ENCODE measurements at regions not wholly inside any gene's neighbourhood (a gene's known extent, or its start where the extent isn't known, plus 50 kb on each side); places are given as distances from the start of the nearest gene placed in this dataset.

DNA sequence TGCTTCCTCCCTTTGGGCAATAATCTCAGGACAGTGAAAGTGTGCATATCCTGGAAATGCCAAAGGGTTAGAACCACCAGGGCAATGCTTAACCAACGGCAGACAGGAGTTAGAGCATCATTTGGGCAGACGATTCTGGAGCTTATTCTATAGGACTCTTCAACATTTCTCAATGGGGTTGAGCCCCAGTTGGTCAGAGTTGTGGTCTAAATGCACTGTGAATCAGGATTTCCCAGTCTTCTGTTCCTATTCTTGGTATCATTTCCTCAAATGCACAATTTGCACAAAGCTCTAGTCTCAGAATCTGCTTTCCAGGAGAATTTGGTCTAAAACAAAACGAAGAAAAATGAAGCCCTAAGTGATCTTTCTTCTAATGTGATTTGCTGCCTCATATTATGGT lies 389.6 kb upstream of the JAG1 start:
- no peak overlapping the region for H3K27ac ChIP-seq (ENCODE audit: low read depth, low read length)
- no peak overlapping the region for H2BK15ac ChIP-seq (ENCODE audit: low read length)
- H2BK5ac ChIP-seq (ENCODE audit: low read depth, low read length), result no peak overlapping the region
- DNase-seq (ENCODE audit: low read depth in 1 of 2, low spot score in 2 of 2) (no peak), FAIRE-seq (no peak)
- no peak overlapping the region for H3K56ac ChIP-seq (replicated peaks; ENCODE audit: insufficient read length, low read depth, low read length)
- no peak overlapping the region for H2BK120ac ChIP-seq (replicated peaks; ENCODE audit: low read depth, low read length)
- ChIA-PET POLR2A (ENCODE audit: partially characterized antibody) (interaction anchor here (0.6 kb wide), 1 partner anchor 1038 kb away, joined by 3 read pairs; no protein-coding TSS in a partner anchor), CTCF (ENCODE audit: partially characterized antibody) (no interaction called here)
- H3K4me2 ChIP-seq (ENCODE audit: insufficient read depth in 1 of 2, low read depth in 2 of 2, low read length in 2 of 2), result no peak overlapping the region
- H3K18ac ChIP-seq (ENCODE audit: extremely low read depth, low read length), result no peak overlapping the region
- no peaks in the 10 kb centered on the region for H3K4me1 ChIP-seq (replicated peaks in 1 of 4; ENCODE audit: control insufficient read depth in 3 of 4, insufficient read depth in 4 of 4, low read length in 3 of 4)
- no peak overlapping the region for H4K91ac ChIP-seq (replicated peaks; ENCODE audit: insufficient read length, low read length)
- no peaks in the 10 kb centered on the region for H3K27me3 ChIP-seq (replicated peaks in 1 of 4; ENCODE audit: control insufficient read depth in 3 of 4, extremely low read depth in 1 of 4, insufficient read depth in 3 of 4, low read length in 3 of 4)
- H3K79me1 ChIP-seq (ENCODE audit: low read depth, low read length), result no peaks in the 10 kb centered on the region
- no peak overlapping the region for H3K14ac ChIP-seq (ENCODE audit: insufficient read length)
- no peak overlapping the region for H3K9ac ChIP-seq (replicated peaks in 1 of 4; ENCODE audit: extremely low read depth in 1 of 4, low read depth in 3 of 4, low read length in 3 of 4)
- no peak overlapping the region for H2AK5ac ChIP-seq (ENCODE audit: low read depth, low read length)
- no peaks in the 10 kb centered on the region for H3K36me3 ChIP-seq (ENCODE audit: control insufficient read depth in 2 of 4, insufficient read depth in 4 of 4, low read length in 3 of 4)
- H3K9me3 ChIP-seq (ENCODE audit: insufficient read depth in 2 of 2, low read depth in 1 of 2, low read length in 1 of 2), result no peaks in the 10 kb centered on the region
- 98% methylated on average over 3 of the region's 3 CpGs; no CpG with 5 or more reads in 1 of the 2 experiments for WGBS, 2 experiments (ENCODE audit: extremely low coverage in 1 of 2, insufficient coverage in 1 of 2, insufficient read length in 1 of 2, insufficient replicate concordance in 2 of 2, low coverage in 1 of 2, low lambda C conversion rate in 2 of 2, missing lambda C conversion rate in 1 of 2)
- no peaks in the 10 kb centered on the region for H3K23me2 ChIP-seq (ENCODE audit: low read depth, low read length)
- H4K20me1 ChIP-seq (replicated peaks in 1 of 2; ENCODE audit: control insufficient read depth in 1 of 2, insufficient read depth in 2 of 2, low read length in 2 of 2), result no peaks in the 10 kb centered on the region
- no peak overlapping the region for H3K4ac ChIP-seq (replicated peaks; ENCODE audit: insufficient read length, low read depth, low read length)
- no peak overlapping the region for H3K23ac ChIP-seq (ENCODE audit: insufficient read length)
- H2BK20ac ChIP-seq (ENCODE audit: low read length), result no peak overlapping the region
- no peak overlapping the region for H4K8ac ChIP-seq (ENCODE audit: extremely low read depth, insufficient read depth, low read length)
- no peak overlapping the region for H2BK12ac ChIP-seq (ENCODE audit: low read depth, low read length)
- H3K79me2 ChIP-seq (ENCODE audit: control insufficient read depth in 1 of 2, insufficient read depth in 2 of 2, low read length in 2 of 2), result no peaks in the 10 kb centered on the region
- H2AFZ ChIP-seq (ENCODE audit: low read length), result no peak overlapping the region
- no peak overlapping the region for H3K4me3 ChIP-seq (ENCODE audit: extremely low read depth in 1 of 4, insufficient read depth in 2 of 4, low read depth in 3 of 4, low read length in 4 of 4)
- H4K5ac ChIP-seq (ENCODE audit: insufficient read length, low read depth, low read length), result no peak overlapping the region
- TF ChIP-seq EGR1 (IDR thresholded peaks at IDR 0.05; ENCODE audit: borderline replicate concordance, low read depth, low read length) (no peak), RNF2 (IDR thresholded peaks at IDR 0.05; ENCODE audit: borderline replicate concordance, low read depth, low read length, missing control alignments, poor library complexity, severe bottlenecking) (no peak)
- TF ChIP-seq, protein P1, sequence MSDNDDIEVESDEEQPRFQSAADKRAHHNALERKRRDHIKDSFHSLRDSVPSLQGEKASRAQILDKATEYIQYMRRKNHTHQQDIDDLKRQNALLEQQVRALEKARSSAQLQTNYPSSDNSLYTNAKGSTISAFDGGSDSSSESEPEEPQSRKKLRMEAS (IDR thresholded peaks at IDR 0.05), result no peak

All from H1 (cell line).